Pancreas (tissue), 10 donors: ENCODE measurements at regions not wholly inside any gene's neighbourhood (a gene's known extent, or its start where the extent isn't known, plus 50 kb on each side); places are given as distances from the start of the nearest gene placed in this dataset.

Experiments used
- ATAC-seq, 4 donors: fragments of 200-7000 bp; cut with Tn5 transposase; one replicate each; pipeline versions ENCODE4 v1.8.0 to v1.9.1; 2020; ENCODE audit warnings: mild to moderate bottlenecking in 4 of 4, moderate library complexity in 4 of 4
- DNase-seq, 6 donors: peaks; one replicate each; pipeline ENCODE4 v3.0.0-alpha.2; 2020
- FAIRE-seq: peaks from 2 replicates; lab custom pipeline; 2012; peaks lifted over from hg19 to GRCh38; lab: Jason Lieb, UNC
- H3K27ac ChIP-seq, 4 donors: fragments of 200-600 bp; sonication (generic); 1 replicate in 3 of 4; 2 replicates in 1 of 4; pipeline versions ENCODE4 v1.5.0 to v1.8.0; 2020
- H3K27me3 ChIP-seq, 4 donors: fragments of 200-600 bp; one replicate each; pipeline ENCODE4 v1.8.0; 2021
- H3K36me3 ChIP-seq, 3 donors: fragments of 200-600 bp; sonication (generic) in 1 of 3; one replicate each; pipeline versions ENCODE4 v1.5.0 to v1.8.0; 2020 to 2021
- H3K4me1 ChIP-seq, 3 donors: fragments of 200-600 bp; one replicate each; pipeline ENCODE4 v1.8.0; 2021
- H3K4me3 ChIP-seq, 4 donors: fragments of 200-600 bp; sonication (generic) in 2 of 4; one replicate each; pipeline versions ENCODE4 v1.5.0 to v1.8.0; 2020 to 2021
- H3K9me3 ChIP-seq, 4 donors: fragments of 200-600 bp; one replicate each; pipeline ENCODE4 v1.8.0; 2021
- WGBS, 2 donors: extraction: QIAGEN DNeasy Blood & Tissue Kit; methylation state at CpG; one replicate each; pipeline ENCODE4 v1.1.7; 2013; 5-methylcytosine and 5-hydroxymethylcytosine counted together
- intact Hi-C, 3 donors: fragments of 100-400 bp; cut with DNase I; formaldehyde crosslinking; loops; one replicate each; pipeline versions ENCODE4 v1.11.1 to v1.14.2; 2022
- TF ChIP-seq, protein P1 (sequence below), 4 donors: fragments of 200-600 bp; sonication (generic) in 3 of 4; IDR thresholded peaks; one replicate each; pipeline versions ENCODE4 v1.5.0 to v1.8.0; 2021; ENCODE audit warnings: antibody characterized with exemption in 4 of 4
- donor health status: healthy with polysubstance abuse.
- donor health status: DM: no; HTN: no; CAD: no; lungs with moderate emphysema.
- donor health status: DM: no; HTN: no; CAD: no.
- donor health status: control.
- donor health status: control.
- donor health status: Bipolar disorder and iron deficiency.
- donor health status: DM: yes; HTN: yes; CAD: no.
- donor health status: DM: no; HTN: no; CAD: no.
- donor health status: DM: no; HTN: no; CAD: no.
- donor health status: DM: yes; HTN: yes; CAD: no.

DNA sequence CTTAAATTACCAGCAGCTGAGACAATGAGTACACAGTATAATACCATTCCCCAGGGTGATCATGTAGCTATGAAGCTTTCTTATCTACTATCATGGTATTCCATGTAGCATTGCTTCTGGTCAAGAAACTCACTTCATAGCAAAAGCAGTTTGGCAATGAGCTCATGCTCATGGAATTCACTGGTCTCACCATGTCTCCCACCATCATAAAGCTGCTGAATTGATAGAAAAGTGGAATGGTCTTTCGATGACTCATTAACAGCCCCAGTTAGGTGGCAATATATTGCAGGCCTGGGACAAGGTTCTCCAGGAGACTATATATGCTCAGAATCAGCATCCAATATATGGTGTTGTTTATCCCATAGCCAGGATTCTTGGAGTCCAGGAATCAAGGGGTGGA, 553.7 kb downstream of the FOXG1 start:
- no peak for DNase-seq
- no peak for ATAC-seq

DNA sequence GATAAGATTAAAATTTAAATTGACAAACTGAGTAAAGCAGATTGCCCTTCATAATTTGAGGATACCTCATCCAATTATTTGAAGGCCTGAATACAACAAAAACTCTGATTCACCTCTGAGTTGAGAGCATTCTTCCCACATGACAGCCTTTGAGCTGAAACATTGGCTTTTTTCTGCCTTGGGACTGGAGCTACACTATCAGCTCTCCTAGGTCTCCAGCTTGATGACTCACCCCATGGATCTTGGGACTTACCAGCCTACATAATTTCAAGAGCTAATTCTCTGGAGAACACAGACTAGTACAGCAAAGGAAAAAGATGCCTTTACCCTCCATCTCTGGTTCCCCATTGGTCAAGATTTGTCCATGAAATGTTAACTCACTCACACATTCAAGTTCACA, 555.1 kb downstream of the FOXG1 start:
- ATAC-seq (no peak), FAIRE-seq (no peak), DNase-seq (no peak)
- Histone ChIP-seq H3K4me1 (no peaks in the 10 kb centered on the region), H3K27ac (no peak overlapping the region), H3K27me3 (no peaks in the 10 kb centered on the region), H3K9me3 (no peaks in the 10 kb centered on the region), H3K36me3 (no peaks in the 10 kb centered on the region), H3K4me3 (no peak overlapping the region)
- TF ChIP-seq, protein P1, sequence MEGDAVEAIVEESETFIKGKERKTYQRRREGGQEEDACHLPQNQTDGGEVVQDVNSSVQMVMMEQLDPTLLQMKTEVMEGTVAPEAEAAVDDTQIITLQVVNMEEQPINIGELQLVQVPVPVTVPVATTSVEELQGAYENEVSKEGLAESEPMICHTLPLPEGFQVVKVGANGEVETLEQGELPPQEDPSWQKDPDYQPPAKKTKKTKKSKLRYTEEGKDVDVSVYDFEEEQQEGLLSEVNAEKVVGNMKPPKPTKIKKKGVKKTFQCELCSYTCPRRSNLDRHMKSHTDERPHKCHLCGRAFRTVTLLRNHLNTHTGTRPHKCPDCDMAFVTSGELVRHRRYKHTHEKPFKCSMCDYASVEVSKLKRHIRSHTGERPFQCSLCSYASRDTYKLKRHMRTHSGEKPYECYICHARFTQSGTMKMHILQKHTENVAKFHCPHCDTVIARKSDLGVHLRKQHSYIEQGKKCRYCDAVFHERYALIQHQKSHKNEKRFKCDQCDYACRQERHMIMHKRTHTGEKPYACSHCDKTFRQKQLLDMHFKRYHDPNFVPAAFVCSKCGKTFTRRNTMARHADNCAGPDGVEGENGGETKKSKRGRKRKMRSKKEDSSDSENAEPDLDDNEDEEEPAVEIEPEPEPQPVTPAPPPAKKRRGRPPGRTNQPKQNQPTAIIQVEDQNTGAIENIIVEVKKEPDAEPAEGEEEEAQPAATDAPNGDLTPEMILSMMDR (IDR thresholded peaks at IDR 0.05): no peak
- intact Hi-C loops: no loop called here

More for the DNA sequence above, 553.7 kb downstream of the FOXG1 start:
- Histone ChIP-seq H3K36me3 (no peaks in the 10 kb centered on the region), H3K9me3 (no peaks in the 10 kb centered on the region), H3K4me3 (no peak overlapping the region), H3K4me1 (no peaks in the 10 kb centered on the region), H3K27ac (no peak overlapping the region), H3K27me3 (no peaks in the 10 kb centered on the region)
- intact Hi-C loops: no loop called here
- TF ChIP-seq, protein P1 (IDR thresholded peaks at IDR 0.05): no peak
- 73 to 74% methylated on average over 1 of the region's 1 CpG for WGBS, 2 donors
- FAIRE-seq: no peak

DNA sequence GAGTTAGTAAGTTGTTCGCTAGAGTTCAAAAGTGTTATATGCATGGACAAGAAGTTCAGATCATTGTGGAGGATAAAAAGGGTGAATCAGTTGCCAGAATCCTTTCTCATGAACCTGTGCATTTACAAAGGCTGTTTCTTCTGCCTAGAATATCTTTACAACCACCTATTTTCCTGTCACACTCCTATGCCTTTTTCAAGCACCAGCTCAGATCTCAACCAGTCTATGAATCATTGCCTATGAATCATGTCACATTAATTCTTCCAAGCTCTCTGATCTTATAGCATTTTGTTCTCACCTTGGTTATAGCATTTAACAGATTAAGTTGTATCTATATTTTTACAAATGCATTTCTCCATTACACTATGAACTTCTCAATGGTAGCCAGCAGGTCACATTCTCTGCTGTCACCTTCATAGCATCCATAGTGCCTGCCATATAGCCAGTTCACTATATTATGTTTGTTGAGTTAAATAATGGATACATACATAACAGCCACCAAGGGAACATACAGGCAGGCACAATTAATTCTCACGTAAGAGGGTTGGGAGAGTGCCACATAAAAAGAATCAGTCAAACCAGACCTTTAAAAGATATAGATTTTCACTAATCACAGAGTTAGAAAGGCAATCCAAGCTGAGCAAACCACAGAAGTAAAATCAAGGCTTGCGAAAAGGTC, 573.0 kb downstream of the FOXG1 start:
- no peaks in the 10 kb centered on the region for H3K27me3 ChIP-seq
- intact Hi-C loops: no loop called here
- 70% methylated on average over 3 of the region's 3 CpGs for WGBS, 2 donors

DNA sequence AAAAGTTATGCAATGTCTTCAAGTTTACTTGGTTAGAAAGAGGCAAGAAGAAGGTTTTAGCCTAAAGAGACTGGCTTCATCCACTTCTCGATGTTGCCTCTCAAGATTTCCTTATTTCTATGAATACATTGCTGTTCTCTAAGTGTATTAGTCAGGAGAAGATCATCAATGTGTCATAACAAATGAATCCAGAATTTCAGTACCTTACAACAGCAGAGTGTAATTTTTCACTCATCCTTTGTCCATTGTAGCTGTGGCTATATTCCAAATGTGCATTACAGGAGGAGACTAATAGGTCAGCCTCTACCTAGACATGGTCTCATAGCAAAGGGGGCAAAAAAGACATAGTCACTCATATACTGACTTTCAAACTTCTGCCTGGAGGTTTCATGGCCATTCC, 579.1 kb downstream of the PRKD1 start:
- ATAC-seq (no peak), DNase-seq (no peak), FAIRE-seq (no peak)
- H3K4me3 ChIP-seq: no peak overlapping the region
- no peaks in the 10 kb centered on the region for H3K27me3 ChIP-seq
- intact Hi-C loops: no loop called here
- no peaks in the 10 kb centered on the region for H3K4me1 ChIP-seq
- no peaks in the 10 kb centered on the region for H3K9me3 ChIP-seq
- no peaks in the 10 kb centered on the region for H3K36me3 ChIP-seq
- TF ChIP-seq, protein P1 (IDR thresholded peaks at IDR 0.05): no peak
- no peak overlapping the region for H3K27ac ChIP-seq
- WGBS, 2 donors: 43 to 56% methylated on average over 1 of the region's 1 CpG

More for the DNA sequence above, 573.0 kb downstream of the FOXG1 start:
- DNase-seq: no peak
- H3K27ac ChIP-seq: no peak overlapping the region
- no peak for ATAC-seq
- H3K36me3 ChIP-seq: no peaks in the 10 kb centered on the region
- H3K4me3 ChIP-seq: no peak overlapping the region
- H3K4me1 ChIP-seq: no peaks in the 10 kb centered on the region
- no peak for FAIRE-seq
- no peaks in the 10 kb centered on the region for H3K9me3 ChIP-seq
- TF ChIP-seq, protein P1 (IDR thresholded peaks at IDR 0.05): no peak

DNA sequence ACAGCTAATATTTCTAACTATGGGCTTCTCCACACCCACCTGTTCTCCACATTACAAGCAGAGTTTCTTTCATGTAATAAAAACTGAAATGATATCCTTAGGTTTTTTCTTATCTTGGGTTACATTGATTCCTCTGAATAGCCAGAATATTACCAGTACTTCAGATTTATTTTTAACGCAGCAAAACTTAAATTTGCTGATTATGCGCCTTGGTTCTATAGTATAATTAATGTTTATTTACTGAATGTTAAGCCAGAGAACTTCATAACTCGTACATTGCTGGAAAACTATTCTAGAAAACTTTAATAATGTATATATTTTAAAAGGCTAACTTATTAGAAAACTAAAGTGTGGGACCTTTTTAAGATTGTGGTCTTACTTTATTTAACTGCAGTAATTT, 577.2 kb downstream of the PRKD1 start:
- Histone ChIP-seq H3K4me1 (no peaks in the 10 kb centered on the region), H3K27me3 (no peaks in the 10 kb centered on the region), H3K36me3 (no peaks in the 10 kb centered on the region), H3K4me3 (no peak overlapping the region), H3K9me3 (no peaks in the 10 kb centered on the region), H3K27ac (no peak overlapping the region)
- DNase-seq (no peak), FAIRE-seq (no peak), ATAC-seq (no peak)
- TF ChIP-seq, protein P1 (IDR thresholded peaks at IDR 0.05): no peak
- intact Hi-C loops: no loop called here
- WGBS, 2 donors: 58 to 64% methylated on average over 3 of the region's 3 CpGs
